OCI-LY1 (cell line): ENCODE measurements at regions not wholly inside any gene's neighbourhood (a gene's known extent, or its start where the extent isn't known, plus 50 kb on each side); places are given as distances from the start of the nearest gene placed in this dataset.

Source experiments
- H2AFZ ChIP-seq: fragments of 200-600 bp; sonication (generic), shearing (Covaris generic); 2 replicates; pipeline ENCODE4 v1.6.0; 2014; ENCODE audit warnings: antibody characterized with exemption, mild to moderate bottlenecking, low read length
- H3F3A ChIP-seq: fragments of 200-600 bp; sonication (generic), shearing (Covaris generic); 2 replicates; pipeline ENCODE4 v1.6.0; 2014; ENCODE audit warnings: mild to moderate bottlenecking, antibody characterized with exemption, low read length, moderate library complexity; ENCODE audit not compliant: insufficient read depth
- H3K27ac ChIP-seq: fragments of 200-600 bp; sonication (generic); 2 replicates; pipeline ENCODE4 v1.5.1; 2014; ENCODE audit warnings: low read length, mixed run types, mild to moderate bottlenecking, low read depth; ENCODE audit not compliant: poor library complexity, severe bottlenecking
- H3K27me3 ChIP-seq: fragments of 200-600 bp; sonication (generic); 2 replicates; pipeline ENCODE4 v1.6.0; 2014; ENCODE audit warnings: antibody characterized with exemption, mild to moderate bottlenecking, low read length, moderate library complexity; ENCODE audit not compliant: insufficient read depth
- H3K36me3 ChIP-seq: fragments of 200-600 bp; sonication (generic); 2 replicates; pipeline ENCODE4 v1.6.1; 2014; ENCODE audit warnings: mild to moderate bottlenecking, antibody characterized with exemption, low read length, moderate library complexity, mixed read lengths; ENCODE audit not compliant: insufficient read depth
- H3K4me1 ChIP-seq: fragments of 200-600 bp; sonication (generic); 2 replicates; pipeline ENCODE4 v1.5.1; 2014; ENCODE audit warnings: mild to moderate bottlenecking, low read length, moderate library complexity; ENCODE audit not compliant: insufficient read depth, severe bottlenecking
- H3K4me2 ChIP-seq: fragments of 200-600 bp; sonication (generic), shearing (Covaris generic); 2 replicates; pipeline ENCODE4 v1.6.1; 2014; ENCODE audit warnings: low read length
- H3K4me3 ChIP-seq: fragments of 200-600 bp; sonication (generic); 2 replicates; pipeline ENCODE4 v1.5.1; 2014; ENCODE audit warnings: low read length, low read depth, mild to moderate bottlenecking, mixed read lengths; ENCODE audit not compliant: poor library complexity, severe bottlenecking
- H3K79me2 ChIP-seq: fragments of 200-600 bp; shearing (Covaris generic); 2 replicates; pipeline ENCODE4 v1.6.1; 2016; ENCODE audit warnings: mixed run types, low read length, mixed read lengths; ENCODE audit not compliant: insufficient read depth
- H3K9ac ChIP-seq: fragments of 200-600 bp; sonication (generic), shearing (Covaris generic); 2 replicates; pipeline ENCODE4 v1.6.1; 2014; ENCODE audit warnings: mild to moderate bottlenecking, low read length, mixed read lengths
- H3K9me2 ChIP-seq: fragments of 200-600 bp; sonication (generic), shearing (Covaris generic); 2 replicates; pipeline ENCODE4 v1.6.1; 2014; ENCODE audit warnings: low read depth, mild to moderate bottlenecking, low read length, mixed read lengths
- H3K9me3 ChIP-seq: fragments of 200-600 bp; shearing (Covaris generic); 2 replicates; pipeline ENCODE4 v1.6.1; 2014; ENCODE audit warnings: low read length, mixed read lengths
- H4K20me1 ChIP-seq: fragments of 200-600 bp; sonication (generic), shearing (Covaris generic); 2 replicates; pipeline ENCODE4 v1.6.0; 2016; ENCODE audit warnings: mild to moderate bottlenecking, low read length; ENCODE audit not compliant: insufficient read depth
- CTCF ChIP-seq: fragments of 200-600 bp; sonication (generic), shearing (Covaris generic); IDR thresholded peaks from 2 replicates; pipeline ENCODE4 v1.5.1; 2017; ENCODE audit warnings: mild to moderate bottlenecking, antibody characterized with exemption, low read length, moderate library complexity, mixed read lengths
- EZH2 ChIP-seq: fragments of 200-600 bp; sonication (generic), shearing (Covaris generic); IDR thresholded peaks from 2 replicates; pipeline ENCODE4 v1.8.0; 2017; ENCODE audit warnings: borderline replicate concordance, mixed run types, mild to moderate bottlenecking, antibody characterized with exemption, low read length, moderate library complexity, mixed read lengths

GRCh38 chr14:85881935-85882334 is 352.0 kb downstream of the FLRT2 start:
- Histone ChIP-seq H3K9me3 (no peaks in the 10 kb centered on the region), H3K27ac (no peak overlapping the region), H2AFZ (no peak overlapping the region), H3K4me2 (no peak overlapping the region), H4K20me1 (no peaks in the 10 kb centered on the region), H3K36me3 (no peaks in the 10 kb centered on the region), H3K4me1 (no peaks in the 10 kb centered on the region), H3K79me2 (no peaks in the 10 kb centered on the region), H3K9ac (no peak overlapping the region), H3K4me3 (no peak overlapping the region), H3K27me3 (no peaks in the 10 kb centered on the region), H3K9me2 (no peaks in the 10 kb centered on the region), H3F3A (no peaks in the 10 kb centered on the region)
- no peak for TF ChIP-seq EZH2
- TF ChIP-seq CTCF: no peak

DNA sequence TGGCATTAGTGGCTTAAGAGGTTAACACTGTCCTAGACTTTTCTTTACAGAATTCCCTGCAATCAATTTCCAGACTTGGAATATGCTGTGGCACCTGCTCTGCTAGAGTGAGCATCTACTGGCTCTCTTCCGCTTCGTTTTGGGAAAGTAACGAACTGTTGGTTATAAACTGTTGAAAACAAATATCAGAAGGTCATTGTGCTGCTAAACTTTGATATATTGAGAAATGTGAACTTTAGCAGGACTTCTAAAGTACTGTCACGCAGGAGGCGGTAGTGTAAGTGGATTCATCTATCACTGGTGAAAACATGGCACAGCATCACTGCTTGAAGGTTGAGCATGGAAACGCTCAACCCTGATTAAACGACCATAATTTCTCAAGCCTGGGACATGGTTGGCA is 348.9 kb downstream of the FLRT2 start:
- Histone ChIP-seq H3K36me3 (no peaks in the 10 kb centered on the region), H3K9me2 (no peaks in the 10 kb centered on the region), H3K9me3 (no peaks in the 10 kb centered on the region), H3K27ac (no peak overlapping the region), H2AFZ (no peak overlapping the region), H3F3A (no peaks in the 10 kb centered on the region), H3K4me3 (no peak overlapping the region), H3K4me2 (no peak overlapping the region), H3K9ac (no peak overlapping the region), H4K20me1 (no peaks in the 10 kb centered on the region), H3K27me3 (no peaks in the 10 kb centered on the region), H3K79me2 (no peaks in the 10 kb centered on the region), H3K4me1 (no peaks in the 10 kb centered on the region)
- TF ChIP-seq EZH2: no peak
- no peak for TF ChIP-seq CTCF

DNA sequence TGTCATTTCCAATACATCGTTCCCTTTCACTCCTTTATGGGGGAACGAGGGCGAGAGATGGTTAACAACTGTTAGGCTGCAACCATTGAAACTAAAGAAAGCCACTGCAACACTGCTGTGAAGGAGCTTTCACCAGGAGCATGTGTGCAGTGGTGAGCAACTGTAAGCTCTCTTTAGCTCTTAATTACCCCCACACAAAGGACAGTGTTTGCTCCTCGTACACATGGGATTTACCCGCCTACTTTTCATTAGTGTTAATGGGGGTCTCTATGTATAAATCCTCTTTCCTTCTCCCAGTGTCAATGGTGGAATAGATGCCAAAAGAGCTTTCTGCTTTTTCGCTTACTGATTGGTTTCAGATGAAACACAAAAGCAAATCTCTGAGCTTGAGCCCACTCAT is 343.1 kb downstream of the FLRT2 start:
- TF ChIP-seq CTCF: no peak
- no peak for TF ChIP-seq EZH2
- Histone ChIP-seq H4K20me1 (no peaks in the 10 kb centered on the region), H3K9ac (no peak overlapping the region), H3K27me3 (no peaks in the 10 kb centered on the region), H3K36me3 (no peaks in the 10 kb centered on the region), H3K4me1 (no peaks in the 10 kb centered on the region), H3K27ac (no peak overlapping the region), H3F3A (no peaks in the 10 kb centered on the region), H3K79me2 (no peaks in the 10 kb centered on the region), H3K9me2 (no peaks in the 10 kb centered on the region), H3K9me3 (no peaks in the 10 kb centered on the region), H2AFZ (no peak overlapping the region), H3K4me2 (no peak overlapping the region), H3K4me3 (no peak overlapping the region)
